B cell (primary cell): ENCODE measurements at regions not wholly inside any gene's neighbourhood (a gene's known extent, or its start where the extent isn't known, plus 50 kb on each side); places are given as distances from the start of the nearest gene placed in this dataset.

ENCODE experiments used
- ATAC-seq: fragments of 200-7000 bp; cut with Tn5 transposase; one replicate; pipeline ENCODE4 v1.10.0; 2021; ENCODE audit warnings: low read depth, mild to moderate bottlenecking, moderate number of reproducible peaks, moderate library complexity
- CTCF ChIA-PET: fragments of 350-600 bp; sonication (Branson Sonifier 250); formaldehyde crosslinking; loops from one replicate; lab custom pipeline; 2021; ENCODE audit warnings: antibody characterized with exemption, inconsistent platforms; lab: Charles Lee
- POLR2A ChIA-PET: fragments of 350-600 bp; sonication (Branson Sonifier 250); formaldehyde crosslinking; loops from one replicate; lab custom pipeline; 2021; ENCODE audit warnings: antibody characterized with exemption; lab: Charles Lee
- DNase-seq: peaks from one replicate; pipeline ENCODE4 v3.0.0; 2013
- H2AFZ ChIP-seq: 2 replicates; pipeline ENCODE4 v1.6.1; 2012; ENCODE audit warnings: mild to moderate bottlenecking, low read depth, low read length; ENCODE audit not compliant: insufficient read depth, poor library complexity, severe bottlenecking
- H3K27ac ChIP-seq, 2 donors: 1 replicate in 1 of 2; 2 replicates in 1 of 2; pipeline ENCODE4 v1.5.1; 2012 to 2013; ENCODE audit warnings: low read length in 2 of 2, mild to moderate bottlenecking in 2 of 2, moderate library complexity in 1 of 2
- H3K27me3 ChIP-seq, 4 experiments: fragments of 200-600 bp in 1 of 4; sonication (generic) in 1 of 4; replicated peaks in 1 of 4; 1 replicate in 2 of 4; 2 replicates in 2 of 4; pipeline versions ENCODE4 v1.6.1 to v1.7.0; 2013 to 2016; ENCODE audit warnings: low read length in 3 of 4, mild to moderate bottlenecking in 2 of 4, mixed read lengths in 1 of 4, moderate library complexity in 1 of 4; ENCODE audit not compliant: insufficient read depth in 4 of 4, control insufficient read depth in 3 of 4; ENCODE audit errors: control extremely low read depth in 1 of 4
- H3K36me3 ChIP-seq, 2 experiments: replicated peaks in 1 of 2; 1 replicate in 1 of 2; 2 replicates in 1 of 2; pipeline versions ENCODE4 v1.6.1 to v1.7.1; 2013; ENCODE audit warnings: low read length in 1 of 2; ENCODE audit not compliant: insufficient read depth in 2 of 2, control insufficient read depth in 1 of 2; ENCODE audit errors: control extremely low read depth in 1 of 2, extremely low read depth in 1 of 2
- H3K4me1 ChIP-seq, 2 donors: fragments of 200-600 bp in 1 of 2; sonication (generic) in 1 of 2; 1 replicate in 1 of 2; 2 replicates in 1 of 2; pipeline versions ENCODE4 v1.5.1 to v1.6.1; 2013 to 2017; ENCODE audit warnings: low read length in 2 of 2; ENCODE audit not compliant: control insufficient read depth in 2 of 2, insufficient read depth in 2 of 2
- H3K4me2 ChIP-seq: replicated peaks from 2 replicates; pipeline ENCODE3; 2012; ENCODE audit warnings: mild to moderate bottlenecking, low read depth, low read length; ENCODE audit not compliant: poor library complexity, severe bottlenecking
- H3K4me3 ChIP-seq, 5 experiments: fragments of 200-600 bp in 1 of 5; sonication (generic) in 1 of 5; 1 replicate in 3 of 5; 2 replicates in 2 of 5; pipeline versions ENCODE4 v1.5.1 to v1.7.0; 2011 to 2016; ENCODE audit warnings: low read length in 4 of 5, mild to moderate bottlenecking in 4 of 5, low read depth in 2 of 5, control low read depth in 1 of 5, moderate library complexity in 1 of 5; ENCODE audit not compliant: insufficient read depth in 1 of 5; ENCODE audit errors: control extremely low read depth in 1 of 5, extremely low read depth in 1 of 5
- H3K79me2 ChIP-seq: fragments of 200-600 bp; sonication (generic); one replicate; pipeline ENCODE4 v1.6.0; 2016; ENCODE audit warnings: low read length; ENCODE audit not compliant: control insufficient read depth, insufficient read depth
- H3K9ac ChIP-seq: fragments of 200-600 bp; sonication (generic); 2 replicates; pipeline ENCODE4 v1.6.1; 2017; ENCODE audit warnings: mild to moderate bottlenecking, low read length, moderate library complexity
- H3K9me3 ChIP-seq, 3 donors: one replicate each; pipeline versions ENCODE4 v1.6.1 to v1.7.1; 2013; ENCODE audit warnings: low read length in 2 of 3; ENCODE audit not compliant: control insufficient read depth in 2 of 3, insufficient read depth in 1 of 3; ENCODE audit errors: control extremely low read depth in 1 of 3
- H4K20me1 ChIP-seq: 2 replicates; pipeline ENCODE4 v1.6.0; 2012; ENCODE audit warnings: mild to moderate bottlenecking, low read length; ENCODE audit not compliant: insufficient read depth, control insufficient read depth, poor library complexity, severe bottlenecking
- H3K27ac Mint-ChIP-seq: one replicate; pipeline ENCODE4 v1.8.0; 2021; ENCODE audit warnings: mixed read lengths
- H3K27me3 Mint-ChIP-seq: one replicate; pipeline ENCODE4 v1.8.0; 2021; ENCODE audit warnings: mixed read lengths
- H3K4me1 Mint-ChIP-seq: one replicate; pipeline ENCODE4 v1.8.0; 2021; ENCODE audit warnings: mixed read lengths
- H3K4me3 Mint-ChIP-seq: one replicate; pipeline ENCODE4 v1.8.0; 2021; ENCODE audit warnings: mixed read lengths
- H3K9me3 Mint-ChIP-seq: one replicate; pipeline ENCODE4 v1.8.0; 2022; ENCODE audit warnings: mixed read lengths; ENCODE audit not compliant: insufficient read depth
- CTCF ChIP-seq: fragments of 200-600 bp; IDR thresholded peaks from one replicate; pipeline ENCODE4 v1.8.0; 2022; ENCODE audit warnings: antibody characterized with exemption, mild to moderate bottlenecking
- EZH2 ChIP-seq: IDR thresholded peaks from 2 replicates; pipeline ENCODE4 v1.6.1; 2012; ENCODE audit warnings: borderline replicate concordance, low read depth, mild to moderate bottlenecking, moderate library complexity, low read length; ENCODE audit not compliant: insufficient read depth, poor library complexity, severe bottlenecking
- WGBS: methylation state at CpG from one replicate; pipeline ENCODE4 v1.1.5; 2013; ENCODE audit warnings: missing lambda C conversion rate; ENCODE audit not compliant: insufficient coverage; 5-methylcytosine and 5-hydroxymethylcytosine counted together
- intact Hi-C: fragments of 100-400 bp; cut with micrococcal nuclease; formaldehyde crosslinking; loops from one replicate; pipeline ENCODE4 v1.10.0; 2022

GRCh38 chr13:76379341-76380105 is 506.7 kb downstream of the KCTD12 start:
- Histone ChIP-seq H3K9ac (no peak overlapping the region), H3K4me3 (no peak overlapping the region), H3K27ac (no peak overlapping the region), H3K27me3 (no peaks in the 10 kb centered on the region), H2AFZ (no peak overlapping the region), H3K4me2 (no peak overlapping the region), H3K4me1 (no peaks in the 10 kb centered on the region), H4K20me1 (no peaks in the 10 kb centered on the region), H3K79me2 (no peaks in the 10 kb centered on the region), H3K36me3 (no peaks in the 10 kb centered on the region), H3K9me3 (no peaks in the 10 kb centered on the region)
- CTCF ChIA-PET: no interaction called here
- Mint-ChIP-seq H3K27ac (no peak overlapping the region), H3K9me3 (no peaks in the 10 kb centered on the region), H3K4me3 (no peak overlapping the region), H3K27me3 (no peaks in the 10 kb centered on the region), H3K4me1 (no peaks in the 10 kb centered on the region)
- WGBS: no CpG with 5 or more reads among the region's 4 CpGs
- no peak for DNase-seq
- intact Hi-C loops: no loop called here
- POLR2A ChIA-PET: no interaction called here
- no peak for TF ChIP-seq CTCF
- TF ChIP-seq EZH2: no peak
- no peak for ATAC-seq

GRCh38 chr13:76378767-76379166 is 507.4 kb downstream of the KCTD12 start:
- no CpG with 5 or more reads among the region's 1 CpG for WGBS
- no peak overlapping the region for H3K4me3 ChIP-seq
- POLR2A ChIA-PET: no interaction called here

More at GRCh38 chr13:76378767-76379166, 507.4 kb downstream of the KCTD12 start:
- Histone ChIP-seq H3K36me3 (no peaks in the 10 kb centered on the region), H2AFZ (no peak overlapping the region), H3K4me1 (no peaks in the 10 kb centered on the region), H3K9me3 (no peaks in the 10 kb centered on the region), H3K4me2 (no peak overlapping the region), H3K27me3 (no peaks in the 10 kb centered on the region), H4K20me1 (no peaks in the 10 kb centered on the region), H3K79me2 (no peaks in the 10 kb centered on the region), H3K9ac (no peak overlapping the region), H3K27ac (no peak overlapping the region)
- no peak for ATAC-seq
- no peak overlapping the region for H3K4me3 Mint-ChIP-seq
- H3K9me3 Mint-ChIP-seq: no peaks in the 10 kb centered on the region
- CTCF ChIA-PET: no interaction called here
- H3K27me3 Mint-ChIP-seq: no peaks in the 10 kb centered on the region
- H3K27ac Mint-ChIP-seq: no peak overlapping the region
- no peak for TF ChIP-seq EZH2
- no peak for TF ChIP-seq CTCF
- no peak for DNase-seq
- intact Hi-C loops: no loop called here
- no peaks in the 10 kb centered on the region for H3K4me1 Mint-ChIP-seq
